Lower lobe of right lung (tissue), 2 donors: ENCODE measurements at regions not wholly inside any gene's neighbourhood (a gene's known extent, or its start where the extent isn't known, plus 50 kb on each side); places are given as distances from the start of the nearest gene placed in this dataset.
A peak's percentile ranks its signal among the peaks of the same experiment; 100 is the strongest.

Experiments
- ATAC-seq, 2 donors: fragments of 200-7000 bp; cut with Tn5 transposase; one replicate each; pipeline ENCODE4 v1.9.1; 2020 to 2022; ENCODE audit warnings: mild to moderate bottlenecking in 2 of 2, moderate library complexity in 2 of 2
- DNase-seq: peaks from one replicate; pipeline ENCODE4 v3.0.0-alpha.2; 2020
- H3K27ac ChIP-seq: fragments of 200-600 bp; one replicate; pipeline ENCODE4 v1.8.0; 2022
- H3K27me3 ChIP-seq: fragments of 200-600 bp; one replicate; pipeline ENCODE4 v1.8.0; 2022; ENCODE audit warnings: low read depth
- H3K36me3 ChIP-seq: fragments of 200-600 bp; one replicate; pipeline ENCODE4 v1.8.0; 2022; ENCODE audit warnings: mild to moderate bottlenecking
- H3K4me1 ChIP-seq: fragments of 200-600 bp; one replicate; pipeline ENCODE4 v1.8.0; 2022
- H3K4me3 ChIP-seq: fragments of 200-600 bp; one replicate; pipeline ENCODE4 v1.8.0; 2022; ENCODE audit warnings: mild to moderate bottlenecking
- H3K9me3 ChIP-seq: fragments of 200-600 bp; one replicate; pipeline ENCODE4 v1.8.0; 2022
- intact Hi-C: fragments of 100-400 bp; cut with DNase I; formaldehyde crosslinking; loops from one replicate; pipeline ENCODE4 v1.11.0; 2022
- TF ChIP-seq, protein P1 (sequence below): fragments of 200-600 bp; IDR thresholded peaks from one replicate; pipeline ENCODE4 v1.8.0; 2022; ENCODE audit warnings: antibody characterized with exemption, mild to moderate bottlenecking
- donor health status: DM: no; HTN: yes; CAD: no; lungs with severe emphysema.

DNA sequence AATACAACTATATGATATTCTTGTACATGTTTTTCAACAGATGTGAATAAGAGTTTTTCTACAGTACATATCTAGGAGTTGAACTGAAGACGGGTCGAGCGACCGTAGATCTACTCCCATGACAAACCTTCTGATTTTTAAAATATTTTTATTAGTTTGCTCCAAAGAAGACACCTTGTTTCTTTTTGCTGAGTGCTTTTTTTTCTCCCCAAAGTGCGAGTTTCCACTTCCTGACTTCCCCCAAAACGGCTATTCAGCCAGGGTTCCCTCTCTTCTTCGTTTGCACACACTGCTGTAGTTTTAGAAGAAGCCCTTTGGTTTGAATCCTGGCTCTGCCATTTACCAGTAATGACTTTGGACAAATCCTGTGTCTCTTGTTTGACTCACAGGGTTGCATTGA, 241.7 kb upstream of the MAF start:
- no peak overlapping the region for H3K27ac ChIP-seq
- intact Hi-C loops = no loop called here
- DNase-seq = no peak
- ATAC-seq = no peak
- no peak overlapping the region for H3K4me3 ChIP-seq
- no peaks in the 10 kb centered on the region for H3K36me3 ChIP-seq
- no peaks in the 10 kb centered on the region for H3K4me1 ChIP-seq
- no peaks in the 10 kb centered on the region for H3K27me3 ChIP-seq
- TF ChIP-seq, protein P1, sequence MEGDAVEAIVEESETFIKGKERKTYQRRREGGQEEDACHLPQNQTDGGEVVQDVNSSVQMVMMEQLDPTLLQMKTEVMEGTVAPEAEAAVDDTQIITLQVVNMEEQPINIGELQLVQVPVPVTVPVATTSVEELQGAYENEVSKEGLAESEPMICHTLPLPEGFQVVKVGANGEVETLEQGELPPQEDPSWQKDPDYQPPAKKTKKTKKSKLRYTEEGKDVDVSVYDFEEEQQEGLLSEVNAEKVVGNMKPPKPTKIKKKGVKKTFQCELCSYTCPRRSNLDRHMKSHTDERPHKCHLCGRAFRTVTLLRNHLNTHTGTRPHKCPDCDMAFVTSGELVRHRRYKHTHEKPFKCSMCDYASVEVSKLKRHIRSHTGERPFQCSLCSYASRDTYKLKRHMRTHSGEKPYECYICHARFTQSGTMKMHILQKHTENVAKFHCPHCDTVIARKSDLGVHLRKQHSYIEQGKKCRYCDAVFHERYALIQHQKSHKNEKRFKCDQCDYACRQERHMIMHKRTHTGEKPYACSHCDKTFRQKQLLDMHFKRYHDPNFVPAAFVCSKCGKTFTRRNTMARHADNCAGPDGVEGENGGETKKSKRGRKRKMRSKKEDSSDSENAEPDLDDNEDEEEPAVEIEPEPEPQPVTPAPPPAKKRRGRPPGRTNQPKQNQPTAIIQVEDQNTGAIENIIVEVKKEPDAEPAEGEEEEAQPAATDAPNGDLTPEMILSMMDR = no peak
- no peaks in the 10 kb centered on the region for H3K9me3 ChIP-seq

DNA sequence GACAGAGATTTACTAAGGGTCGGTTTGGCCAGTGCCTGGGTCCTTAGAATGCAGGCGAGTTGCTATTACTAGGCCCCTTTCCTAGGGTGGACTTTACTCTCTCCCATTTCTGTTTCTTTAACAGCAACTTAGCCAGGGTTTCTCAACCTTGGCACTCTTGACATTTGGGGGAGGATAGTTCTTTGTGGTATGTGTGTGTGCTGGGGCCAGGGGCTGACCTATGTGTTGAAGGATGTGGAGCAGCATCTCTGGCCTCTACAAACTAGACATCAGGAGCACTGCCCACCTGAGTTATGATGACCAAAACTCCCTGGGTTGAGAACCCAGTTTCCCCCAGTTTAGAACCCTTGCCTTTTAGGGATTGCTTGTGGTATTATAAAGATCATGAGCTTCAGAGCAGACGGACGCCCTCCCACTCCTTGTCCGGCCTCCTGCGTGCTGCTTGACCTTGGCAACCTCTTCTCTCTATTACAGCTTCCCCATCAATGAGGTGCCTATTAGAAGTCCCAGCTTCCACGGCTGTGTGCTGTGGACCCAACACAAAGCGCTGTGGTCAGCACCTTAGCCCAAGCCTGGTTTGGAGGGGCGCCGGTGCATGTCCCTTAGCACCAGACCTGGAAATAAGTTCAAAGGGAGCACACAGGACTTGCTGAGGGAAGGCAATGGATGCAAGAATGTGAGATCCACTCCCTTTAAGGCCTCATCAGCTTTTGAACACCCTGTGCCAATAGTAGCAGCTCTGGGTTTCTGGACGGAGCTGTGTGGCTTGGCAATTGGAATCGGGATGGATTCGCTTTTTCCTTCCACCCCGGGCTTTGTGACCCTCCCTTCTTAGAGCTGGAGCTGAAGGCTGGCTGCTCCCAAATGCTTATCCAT, 239.2 kb upstream of the MAF start:
- Histone ChIP-seq H3K4me3 (no peak overlapping the region), H3K27ac (peak overlapping the region; percentile 49), H3K9me3 (no peaks in the 10 kb centered on the region), H3K27me3 (no peaks in the 10 kb centered on the region), H3K4me1 (no peaks in the 10 kb centered on the region), H3K36me3 (no peaks in the 10 kb centered on the region)
- TF ChIP-seq, protein P1 = no peak
- DNase-seq (no peak), ATAC-seq (peak; percentile 70 to 75)
- intact Hi-C loops = no loop called here

DNA sequence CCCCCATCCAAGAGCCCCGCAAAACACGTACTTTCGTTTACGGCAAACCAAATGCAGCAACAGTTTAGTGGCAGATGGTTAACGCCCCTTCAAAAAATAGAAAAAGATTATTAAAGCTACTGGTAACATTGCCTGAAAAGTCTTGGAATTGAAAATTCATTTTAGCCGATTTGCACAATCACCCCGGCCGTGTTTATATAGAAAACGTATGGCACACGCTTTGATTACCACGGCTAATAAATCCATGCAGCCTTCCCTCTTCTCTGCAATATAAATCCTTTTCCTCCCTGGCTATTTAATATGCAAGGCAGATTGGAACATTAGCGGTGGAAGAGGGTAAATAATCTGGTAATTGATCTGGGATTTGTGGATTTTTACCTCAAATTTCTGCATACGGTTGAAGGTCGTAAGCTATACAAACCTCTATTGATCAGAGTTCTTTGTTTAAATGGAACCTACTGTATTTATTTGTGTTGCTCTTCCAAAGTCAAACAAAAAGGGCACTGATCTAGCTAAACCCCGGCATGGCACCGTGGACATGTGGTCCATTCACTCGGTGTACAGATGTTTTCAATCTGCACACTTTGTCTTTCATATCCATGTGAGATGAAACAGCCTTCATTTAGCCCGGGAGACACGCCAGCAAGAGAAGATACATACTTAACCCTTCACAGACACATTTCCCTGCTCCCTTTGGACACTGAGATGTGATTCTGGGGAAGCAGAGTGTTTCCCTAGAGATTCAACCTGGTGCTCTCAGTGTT, 238.1 kb upstream of the MAF start:
- H3K4me1 ChIP-seq = no peaks in the 10 kb centered on the region
- ATAC-seq (peak; percentile 55 to 64), DNase-seq (no peak)
- H3K9me3 ChIP-seq = no peaks in the 10 kb centered on the region
- H3K27me3 ChIP-seq = no peaks in the 10 kb centered on the region
- TF ChIP-seq, protein P1 = no peak
- intact Hi-C loops = no loop called here
- peak overlapping the region; percentile 49 for H3K27ac ChIP-seq
- no peak overlapping the region for H3K4me3 ChIP-seq
- H3K36me3 ChIP-seq = no peaks in the 10 kb centered on the region

DNA sequence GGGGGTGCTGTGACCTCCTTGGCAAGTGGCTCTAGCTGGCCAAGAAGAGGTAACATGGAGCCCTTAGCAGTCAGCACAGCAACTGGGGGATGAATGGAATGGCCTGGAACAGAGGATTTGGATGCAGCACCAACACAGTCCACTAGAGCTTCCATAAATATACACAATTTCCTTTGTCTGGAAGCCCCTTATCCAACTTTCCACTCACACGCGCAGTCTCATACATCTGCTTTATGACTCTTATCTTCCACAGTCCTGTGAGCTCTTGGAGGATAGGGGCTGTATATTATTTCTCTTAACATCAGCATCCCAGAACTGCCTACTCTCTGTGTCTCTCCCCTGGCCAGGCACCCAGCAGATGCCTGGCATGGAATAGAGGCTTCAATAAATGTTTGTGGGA, 235.6 kb upstream of the MAF start:
- H3K27ac ChIP-seq = no peak overlapping the region
- intact Hi-C loops = no loop called here
- ATAC-seq (no peak), DNase-seq (no peak)
- H3K27me3 ChIP-seq = no peaks in the 10 kb centered on the region
- H3K4me3 ChIP-seq = no peak overlapping the region
- no peaks in the 10 kb centered on the region for H3K4me1 ChIP-seq
- H3K36me3 ChIP-seq = no peaks in the 10 kb centered on the region
- H3K9me3 ChIP-seq = no peaks in the 10 kb centered on the region
- TF ChIP-seq, protein P1 = no peak

DNA sequence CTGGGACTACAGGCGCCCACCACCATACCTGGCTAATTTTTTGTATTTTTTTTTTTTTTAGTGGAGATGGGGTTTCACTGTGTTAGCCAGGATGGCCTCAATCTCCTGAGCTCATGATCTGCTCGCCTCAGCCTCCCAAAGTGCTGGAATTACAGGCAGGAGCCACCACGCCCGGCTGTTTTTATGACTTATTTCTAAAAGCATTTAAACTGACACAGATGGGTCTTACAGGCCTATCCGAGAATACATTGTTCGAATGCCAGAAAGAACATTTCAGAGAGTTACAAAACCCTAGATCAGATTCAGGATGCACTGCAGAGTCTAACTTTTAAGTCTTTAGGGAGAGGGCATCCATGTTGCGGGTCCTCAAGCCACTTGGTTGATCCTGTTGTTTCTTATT, 234.7 kb upstream of the MAF start:
- TF ChIP-seq, protein P1 = no peak
- H3K27ac ChIP-seq = no peak overlapping the region
- H3K27me3 ChIP-seq = no peaks in the 10 kb centered on the region
- intact Hi-C loops = no loop called here
- no peak for ATAC-seq
- no peaks in the 10 kb centered on the region for H3K36me3 ChIP-seq
- DNase-seq = no peak
- H3K4me3 ChIP-seq = no peak overlapping the region
- no peaks in the 10 kb centered on the region for H3K9me3 ChIP-seq
- no peaks in the 10 kb centered on the region for H3K4me1 ChIP-seq
